H1 (cell line): ENCODE measurements at regions not wholly inside any gene's neighbourhood (a gene's known extent, or its start where the extent isn't known, plus 50 kb on each side); places are given as distances from the start of the nearest gene placed in this dataset.

Experiments
- CTCF ChIA-PET: fragments of 300-600 bp; sonication (Branson Sonifier 250); formaldehyde crosslinking; loops from one replicate; lab custom pipeline; 2021; ENCODE audit not compliant: partially characterized antibody; lab: Charles Lee
- POLR2A ChIA-PET: fragments of 300-600 bp; sonication (Branson Sonifier 250); formaldehyde crosslinking; loops from one replicate; lab custom pipeline; 2021; ENCODE audit warnings: inconsistent platforms; ENCODE audit not compliant: partially characterized antibody; lab: Charles Lee
- DNase-seq, 2 experiments: peaks; one replicate each; pipeline versions ENCODE4 v3.0.0 to v3.0.0-alpha.2; 2010 to 2022; ENCODE audit warnings: low spot score in 2 of 2, low read depth in 1 of 2, mixed read lengths in 1 of 2
- FAIRE-seq: peaks from 2 replicates; lab custom pipeline; 2011; peaks lifted over from hg19 to GRCh38; lab: Jason Lieb, UNC
- H2AFZ ChIP-seq: 2 replicates; pipeline ENCODE4 v1.8.1; 2012; ENCODE audit warnings: low read length, inconsistent platforms
- H2AK5ac ChIP-seq: 2 replicates; pipeline ENCODE4 v1.6.1; 2013; ENCODE audit warnings: low read depth, low read length
- H2BK120ac ChIP-seq: replicated peaks from 2 replicates; pipeline ENCODE3; 2013; ENCODE audit warnings: low read depth, low read length, inconsistent platforms
- H2BK12ac ChIP-seq: 2 replicates; pipeline ENCODE4 v1.6.1; 2013; ENCODE audit warnings: low read depth, low read length
- H2BK15ac ChIP-seq: 2 replicates; pipeline ENCODE4 v1.6.1; 2013; ENCODE audit warnings: low read length
- H2BK20ac ChIP-seq: 2 replicates; pipeline ENCODE4 v1.6.1; 2013; ENCODE audit warnings: low read length
- H2BK5ac ChIP-seq: 2 replicates; pipeline ENCODE4 v1.6.1; 2013; ENCODE audit warnings: low read depth, low read length
- H3K14ac ChIP-seq: 2 replicates; pipeline ENCODE4 v1.6.1; 2013; ENCODE audit warnings: inconsistent platforms; ENCODE audit not compliant: insufficient read length
- H3K18ac ChIP-seq: 2 replicates; pipeline ENCODE4 v1.6.1; 2013; ENCODE audit warnings: low read length; ENCODE audit errors: extremely low read depth
- H3K23ac ChIP-seq: 2 replicates; pipeline ENCODE4 v1.6.1; 2013; ENCODE audit warnings: inconsistent platforms; ENCODE audit not compliant: insufficient read length
- H3K23me2 ChIP-seq: 2 replicates; pipeline ENCODE4 v1.6.1; 2013; ENCODE audit warnings: low read depth, low read length
- H3K27ac ChIP-seq: 2 replicates; pipeline ENCODE4 v1.6.1; 2011; ENCODE audit warnings: low read depth, low read length, inconsistent platforms
- H3K27me3 ChIP-seq, 4 experiments: replicated peaks in 1 of 4; 1 replicate in 1 of 4; 2 replicates in 3 of 4; pipeline versions ENCODE4 v1.6.1 to v1.8.1; 2011 to 2013; ENCODE audit warnings: low read length in 3 of 4, mild to moderate bottlenecking in 3 of 4, inconsistent platforms in 2 of 4, mixed read lengths in 2 of 4, moderate library complexity in 1 of 4; ENCODE audit not compliant: control insufficient read depth in 3 of 4, insufficient read depth in 3 of 4; ENCODE audit errors: extremely low read depth in 1 of 4
- H3K36me3 ChIP-seq, 4 experiments: 2 replicates each; pipeline versions ENCODE4 v1.6.1 to v1.8.1; 2011 to 2013; ENCODE audit warnings: mild to moderate bottlenecking in 4 of 4, low read length in 3 of 4, moderate library complexity in 2 of 4, control low read depth in 1 of 4, inconsistent platforms in 1 of 4; ENCODE audit not compliant: insufficient read depth in 4 of 4, control insufficient read depth in 2 of 4
- H3K4ac ChIP-seq: replicated peaks from 2 replicates; pipeline ENCODE3; 2013; ENCODE audit warnings: low read length, low read depth, mixed read lengths, inconsistent platforms; ENCODE audit not compliant: insufficient read length
- H3K4me1 ChIP-seq, 4 experiments: replicated peaks in 1 of 4; 1 replicate in 1 of 4; 2 replicates in 3 of 4; pipeline versions ENCODE4 v1.6.1 to v1.8.1; 2011 to 2013; ENCODE audit warnings: low read length in 3 of 4, inconsistent platforms in 2 of 4, mixed read lengths in 1 of 4; ENCODE audit not compliant: insufficient read depth in 4 of 4, control insufficient read depth in 3 of 4
- H3K4me2 ChIP-seq, 2 experiments: 2 replicates each; pipeline versions ENCODE4 v1.6.1 to v1.8.1; 2011 to 2013; ENCODE audit warnings: low read depth in 2 of 2, low read length in 2 of 2, control low read depth in 1 of 2, inconsistent platforms in 1 of 2, mild to moderate bottlenecking in 1 of 2; ENCODE audit not compliant: insufficient read depth in 1 of 2
- H3K4me3 ChIP-seq, 4 experiments: fragments of 200-600, 300-600 bp in 1 of 4; sonication (generic), shearing (Covaris generic), sonication (Bioruptor Twin) in 1 of 4; 2 replicates each; pipeline versions ENCODE4 v1.5.1 to v1.8.1; 2011 to 2016; ENCODE audit warnings: low read length in 4 of 4, low read depth in 3 of 4, control low read depth in 2 of 4, inconsistent platforms in 2 of 4, mild to moderate bottlenecking in 2 of 4, mixed read lengths in 1 of 4, moderate library complexity in 1 of 4; ENCODE audit not compliant: insufficient read depth in 2 of 4; ENCODE audit errors: extremely low read depth in 1 of 4
- H3K56ac ChIP-seq: replicated peaks from 2 replicates; pipeline ENCODE3; 2013; ENCODE audit warnings: low read depth, mild to moderate bottlenecking, mixed read lengths, low read length, inconsistent platforms; ENCODE audit not compliant: insufficient read length
- H3K79me1 ChIP-seq: 2 replicates; pipeline ENCODE4 v1.6.1; 2013; ENCODE audit warnings: low read depth, low read length, control low read depth
- H3K79me2 ChIP-seq, 2 experiments: 2 replicates each; pipeline versions ENCODE4 v1.6.1 to v1.8.1; 2012 to 2013; ENCODE audit warnings: low read length in 2 of 2, mild to moderate bottlenecking in 2 of 2, inconsistent platforms in 1 of 2; ENCODE audit not compliant: insufficient read depth in 2 of 2, control insufficient read depth in 1 of 2
- H3K9ac ChIP-seq, 4 experiments: replicated peaks in 1 of 4; 1 replicate in 1 of 4; 2 replicates in 3 of 4; pipeline versions ENCODE4 v1.6.1 to v1.8.1; 2011 to 2013; ENCODE audit warnings: low read depth in 3 of 4, low read length in 3 of 4, control low read depth in 2 of 4, mild to moderate bottlenecking in 2 of 4, moderate library complexity in 2 of 4, inconsistent platforms in 1 of 4; ENCODE audit errors: extremely low read depth in 1 of 4
- H3K9me3 ChIP-seq, 2 experiments: 2 replicates each; pipeline versions ENCODE4 v1.6.1 to v1.8.1; 2012 to 2013; ENCODE audit warnings: mild to moderate bottlenecking in 2 of 2, moderate library complexity in 2 of 2, control low read depth in 1 of 2, inconsistent platforms in 1 of 2, low read depth in 1 of 2, low read length in 1 of 2, mixed read lengths in 1 of 2; ENCODE audit not compliant: insufficient read depth in 2 of 2
- H4K20me1 ChIP-seq, 2 experiments: replicated peaks in 1 of 2; 2 replicates each; pipeline versions ENCODE3 to v1.8.1; 2011 to 2013; ENCODE audit warnings: inconsistent platforms in 2 of 2, low read length in 2 of 2, mild to moderate bottlenecking in 1 of 2; ENCODE audit not compliant: insufficient read depth in 2 of 2, control insufficient read depth in 1 of 2
- H4K5ac ChIP-seq: 2 replicates; pipeline ENCODE4 v1.6.1; 2013; ENCODE audit warnings: low read length, low read depth, mixed read lengths, inconsistent platforms; ENCODE audit not compliant: insufficient read length
- H4K8ac ChIP-seq: 2 replicates; pipeline ENCODE4 v1.8.0; 2013; ENCODE audit warnings: mild to moderate bottlenecking, moderate library complexity, low read length, inconsistent platforms; ENCODE audit not compliant: insufficient read depth; ENCODE audit errors: extremely low read depth
- H4K91ac ChIP-seq: replicated peaks from 2 replicates; pipeline ENCODE3; 2013; ENCODE audit warnings: low read length, mixed read lengths, inconsistent platforms; ENCODE audit not compliant: insufficient read length
- BACH1 ChIP-seq: IDR thresholded peaks from 2 replicates; pipeline ENCODE4 v1.6.1; 2012; ENCODE audit warnings: low read length, improper control_type of control experiment
- MAX ChIP-seq: IDR thresholded peaks from 2 replicates; pipeline ENCODE4 v1.6.1; 2012; ENCODE audit warnings: inconsistent platforms
- NRF1 ChIP-seq: IDR thresholded peaks from 2 replicates; pipeline ENCODE4 v1.6.1; 2011; ENCODE audit warnings: mild to moderate bottlenecking, low read depth, low read length, improper control_type of control experiment
- PHF8 ChIP-seq: fragments of 200-600 bp; sonication (generic); conservative IDR thresholded peaks from 2 replicates; pipeline ENCODE4 v1.7.1; 2012; ENCODE audit warnings: low read depth, mild to moderate bottlenecking, inconsistent platforms, low read length, moderate library complexity
- RAD21 ChIP-seq, 2 experiments: IDR thresholded peaks in 1 of 2; conservative IDR thresholded peaks in 1 of 2; 2 replicates each; pipeline ENCODE4 v1.6.1; 2011; ENCODE audit warnings: low read depth in 2 of 2, low read length in 2 of 2, improper control_type of control experiment in 1 of 2, inconsistent platforms in 1 of 2, mild to moderate bottlenecking in 1 of 2, moderate library complexity in 1 of 2
- RBBP5 ChIP-seq: IDR thresholded peaks from 2 replicates; pipeline ENCODE4 v1.7.1; 2012; ENCODE audit warnings: low read depth, mild to moderate bottlenecking, inconsistent platforms, low read length, moderate library complexity, borderline replicate concordance
- SIRT6 ChIP-seq: IDR thresholded peaks from one replicate; pipeline ENCODE4 v1.7.1; 2012; ENCODE audit warnings: low read length, inconsistent platforms
- TAF1 ChIP-seq: IDR thresholded peaks from 2 replicates; pipeline ENCODE4 v1.6.1; 2011; ENCODE audit warnings: mild to moderate bottlenecking, low read depth, low read length
- TAF7 ChIP-seq: optimal IDR thresholded peaks from 2 replicates; pipeline ENCODE3; 2011; ENCODE audit warnings: low read depth, mild to moderate bottlenecking, inconsistent platforms, low read length, moderate library complexity, borderline replicate concordance
- TCF12 ChIP-seq: IDR thresholded peaks from 2 replicates; pipeline ENCODE4 v1.6.1; 2011; ENCODE audit warnings: low read depth, mild to moderate bottlenecking, low read length
- USF2 ChIP-seq: IDR thresholded peaks from 2 replicates; pipeline ENCODE4 v1.6.1; 2011; ENCODE audit warnings: low read length, improper control_type of control experiment
- ZNF274 ChIP-seq: IDR thresholded peaks from 2 replicates; pipeline ENCODE4 v1.7.0; 2012; ENCODE audit warnings: low read length, borderline replicate concordance; ENCODE audit errors: extremely low read depth
- WGBS, 2 experiments: shearing (Covaris generic) in 1 of 2; methylation state at CpG; one replicate each; pipeline versions ENCODE4 v1.1.6 to v1.1.7; 2013 to 2015; ENCODE audit warnings: low lambda C conversion rate in 2 of 2, mixed read lengths in 2 of 2, inconsistent platforms in 1 of 2, low coverage in 1 of 2, missing lambda C conversion rate in 1 of 2; ENCODE audit not compliant: insufficient replicate concordance in 2 of 2, insufficient coverage in 1 of 2, insufficient read length in 1 of 2; ENCODE audit errors: extremely low coverage in 1 of 2, missing lambda C conversion rate in 1 of 2; 5-methylcytosine and 5-hydroxymethylcytosine counted together

GRCh38 chr1:29527314-29528004, 291.1 kb downstream of the PTPRU start:
- POLR2A ChIA-PET, result no interaction called here
- no peak overlapping the region for H3K4ac ChIP-seq
- CTCF ChIA-PET, result interaction anchor here (1.3 kb wide), 1 partner anchor 156 kb away, joined by 3 read pairs; no protein-coding TSS in a partner anchor
- H4K5ac ChIP-seq, result no peak overlapping the region
- H2AFZ ChIP-seq, result no peak overlapping the region
- WGBS, 2 experiments, result 96% methylated on average over 8 of the region's 8 CpGs; no CpG with 5 or more reads in 1 of the 2 experiments
- H3K36me3 ChIP-seq, result no peaks in the 10 kb centered on the region
- peaks cover 0 to 10% of the 10 kb centered on the region in 2 experiments; a peak in 1 of 4 replicates for H3K9me3 ChIP-seq
- no peak overlapping the region for H3K4me3 ChIP-seq
- no peaks in the 10 kb centered on the region for H3K27me3 ChIP-seq
- peak overlapping the region; percentile 9; the same call in 1 of the 2 replicates for H4K8ac ChIP-seq
- no peak for FAIRE-seq
- no peak overlapping the region for H3K18ac ChIP-seq
- H3K4me2 ChIP-seq, result no peak overlapping the region
- no peak overlapping the region for H4K91ac ChIP-seq
- H4K20me1 ChIP-seq, result no peaks in the 10 kb centered on the region
- no peak overlapping the region for H2AK5ac ChIP-seq
- no peaks in the 10 kb centered on the region for H3K79me2 ChIP-seq
- no peak overlapping the region for H3K23ac ChIP-seq
- no peak for DNase-seq
- H2BK15ac ChIP-seq, result no peak overlapping the region
- H3K79me1 ChIP-seq, result no peaks in the 10 kb centered on the region
- H3K56ac ChIP-seq, result no peak overlapping the region
- no peak overlapping the region for H2BK120ac ChIP-seq
- H3K9ac ChIP-seq, result no peak overlapping the region
- peaks cover 0 to 3% (median 2%) of the 10 kb centered on the region in 4 experiments; a peak in 2 of 7 replicates for H3K4me1 ChIP-seq
- no peak overlapping the region for H2BK20ac ChIP-seq
- H2BK12ac ChIP-seq, result no peak overlapping the region
- no peak overlapping the region for H3K14ac ChIP-seq
- no peak overlapping the region for H3K27ac ChIP-seq
- no peaks in the 10 kb centered on the region for H3K23me2 ChIP-seq
- no peak overlapping the region for H2BK5ac ChIP-seq
- TF ChIP-seq MAX (no peak), SIRT6 (no peak), RAD21 (IDR thresholded peaks at IDR 0.05 in 1 of 2, conservative IDR thresholded peaks at IDR 0.05 in 1 of 2; ENCODE audit: low read depth in 2 of 2, low read length in 2 of 2) (no peak), TAF7 (no peak), PHF8 (no peak), RBBP5 (no peak), NRF1 (no peak), USF2 (no peak), BACH1 (no peak), TAF1 (no peak), ZNF274 (no peak), TCF12 (no peak)
